ENCODE measurements at regions not wholly inside any gene's neighbourhood (a gene's known extent, or its start where the extent isn't known, plus 50 kb on each side); places are given as distances from the start of the nearest gene placed in this dataset.

DNA sequence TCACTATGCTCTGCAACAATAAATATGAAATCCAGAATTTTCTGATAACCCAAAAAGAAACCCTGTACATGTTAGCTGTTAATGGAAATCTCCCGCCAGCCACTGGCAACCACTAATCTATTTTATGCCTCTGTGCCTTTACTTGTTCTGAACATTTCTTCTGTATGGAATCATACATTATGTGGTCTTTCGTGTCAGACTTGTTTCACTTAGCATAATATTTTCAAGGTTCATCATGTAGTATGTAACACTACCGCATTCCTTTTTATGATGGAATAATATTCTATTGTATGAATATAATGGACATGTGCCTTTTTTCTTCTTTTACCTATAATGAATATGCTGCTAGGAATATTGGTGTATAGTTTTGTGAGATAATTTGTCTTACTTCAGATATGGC lies 1123.3 kb downstream of the EFNB2 start:
- no peaks in the 10 kb centered on the region for H3K36me3 ChIP-seq (ENCODE audit: control insufficient read depth in 3 of 3, insufficient read depth in 2 of 3, low read depth in 1 of 3, low read length in 3 of 3)
- H3K4me3 ChIP-seq (ENCODE audit: low read depth in 1 of 3, low read length in 3 of 3): no peak overlapping the region
- DNase-seq (no peak), FAIRE-seq (no peak)
- H3K27ac ChIP-seq (ENCODE audit: low read depth in 1 of 3, low read length in 2 of 3): no peak overlapping the region
- no peaks in the 10 kb centered on the region for H3K27me3 ChIP-seq (ENCODE audit: control insufficient read depth in 3 of 3, insufficient read depth in 3 of 3, low read length in 3 of 3)
- no peaks in the 10 kb centered on the region for H3K4me1 ChIP-seq (ENCODE audit: control insufficient read depth in 3 of 3, insufficient read depth in 2 of 3, low read depth in 1 of 3, low read length in 2 of 3)
- no peaks in the 10 kb centered on the region for H3K9me3 ChIP-seq (ENCODE audit: control insufficient read depth in 2 of 2, insufficient read depth in 1 of 2, low read depth in 1 of 2, low read length in 1 of 2)
- WGBS, 3 donors: 90 to 94% (median 94%) methylated on average over 3 of the region's 3 CpGs

DNA sequence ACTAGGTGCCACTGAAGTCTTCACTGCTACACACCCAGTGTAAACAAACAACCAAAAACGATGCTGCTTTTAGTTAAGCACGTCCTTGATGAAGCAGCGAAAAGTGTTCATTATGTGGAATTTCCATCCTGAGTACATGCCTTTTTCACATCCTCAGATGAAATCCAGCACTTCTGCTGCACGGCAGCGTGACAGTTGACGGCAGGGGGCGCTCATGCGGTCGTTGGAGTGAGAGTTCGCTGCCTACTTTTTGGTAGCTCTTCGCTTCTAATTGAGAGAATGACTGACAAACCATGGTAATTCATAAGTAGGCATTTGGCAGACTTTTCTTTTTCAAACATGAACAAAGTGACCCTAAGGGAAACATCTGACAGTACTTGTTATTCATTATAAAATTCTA lies 1124.9 kb downstream of the EFNB2 start:
- H3K9me3 ChIP-seq (ENCODE audit: control insufficient read depth in 2 of 2, insufficient read depth in 1 of 2, low read depth in 1 of 2, low read length in 1 of 2): no peaks in the 10 kb centered on the region
- no peak for FAIRE-seq
- peak; percentile 52 to 59 for DNase-seq
- no peak overlapping the region for H3K4me3 ChIP-seq (ENCODE audit: low read depth in 1 of 3, low read length in 3 of 3)
- no peaks in the 10 kb centered on the region for H3K36me3 ChIP-seq (ENCODE audit: control insufficient read depth in 3 of 3, insufficient read depth in 2 of 3, low read depth in 1 of 3, low read length in 3 of 3)
- no peak overlapping the region for H3K27ac ChIP-seq (ENCODE audit: low read depth in 1 of 3, low read length in 2 of 3)
- WGBS, 3 donors: 23 to 40% (median 40%) methylated on average over 11 of the region's 11 CpGs
- H3K4me1 ChIP-seq (ENCODE audit: control insufficient read depth in 3 of 3, insufficient read depth in 2 of 3, low read depth in 1 of 3, low read length in 2 of 3): no peaks in the 10 kb centered on the region
- no peaks in the 10 kb centered on the region for H3K27me3 ChIP-seq (ENCODE audit: control insufficient read depth in 3 of 3, insufficient read depth in 3 of 3, low read length in 3 of 3)

DNA sequence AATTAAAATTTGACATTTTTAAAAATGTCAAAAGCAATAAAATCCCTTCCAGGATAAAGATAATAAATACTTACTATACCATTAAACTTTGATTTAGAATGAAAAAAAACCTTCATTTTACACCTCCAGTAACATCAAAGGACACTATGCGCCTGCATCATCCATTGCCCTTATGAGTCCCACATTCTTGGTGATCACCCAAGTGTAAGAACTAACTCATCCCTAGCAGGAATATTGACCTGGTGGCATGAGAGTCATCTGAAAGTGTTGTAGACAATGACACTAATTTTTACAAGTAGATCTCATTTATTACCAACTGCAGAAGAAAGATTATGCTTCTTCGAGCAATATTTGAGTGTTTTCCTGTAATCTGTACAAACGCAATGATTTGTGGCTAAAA lies 1128.9 kb downstream of the EFNB2 start:
- Histone ChIP-seq H3K4me1 (ENCODE audit: control insufficient read depth in 3 of 3, insufficient read depth in 2 of 3, low read depth in 1 of 3, low read length in 2 of 3) (no peaks in the 10 kb centered on the region), H3K4me3 (ENCODE audit: low read depth in 1 of 3, low read length in 3 of 3) (no peak overlapping the region), H3K27me3 (ENCODE audit: control insufficient read depth in 3 of 3, insufficient read depth in 3 of 3, low read length in 3 of 3) (no peaks in the 10 kb centered on the region), H3K27ac (ENCODE audit: low read depth in 1 of 3, low read length in 2 of 3) (no peak overlapping the region), H3K36me3 (ENCODE audit: control insufficient read depth in 3 of 3, insufficient read depth in 2 of 3, low read depth in 1 of 3, low read length in 3 of 3) (no peaks in the 10 kb centered on the region), H3K9me3 (ENCODE audit: control insufficient read depth in 2 of 2, insufficient read depth in 1 of 2, low read depth in 1 of 2, low read length in 1 of 2) (no peaks in the 10 kb centered on the region)
- DNase-seq (no peak), FAIRE-seq (no peak)
- 73 to 87% (median 81%) methylated on average over 3 of the region's 3 CpGs for WGBS, 3 donors

DNA sequence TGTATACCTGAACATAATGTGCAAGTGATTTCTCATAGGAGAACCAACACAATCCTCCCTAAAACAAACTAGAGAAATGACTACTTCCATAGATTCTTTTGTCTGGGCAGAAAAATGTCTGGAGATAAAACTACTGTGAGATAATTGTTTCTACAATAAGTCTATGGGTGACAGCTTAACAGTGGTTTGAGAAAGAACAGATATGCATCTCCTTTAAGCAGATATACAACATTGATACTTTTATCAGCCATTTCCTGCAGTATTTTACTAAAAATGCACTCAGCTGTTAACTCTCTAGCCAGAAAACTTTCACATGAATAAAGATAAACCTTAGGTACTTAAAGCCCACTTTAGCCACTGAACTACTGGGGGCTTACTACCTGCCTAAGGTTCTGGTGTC lies 1132.4 kb downstream of the EFNB2 start:
- Histone ChIP-seq H3K4me3 (ENCODE audit: low read depth in 1 of 3, low read length in 3 of 3) (no peak overlapping the region), H3K36me3 (ENCODE audit: control insufficient read depth in 3 of 3, insufficient read depth in 2 of 3, low read depth in 1 of 3, low read length in 3 of 3) (no peaks in the 10 kb centered on the region), H3K4me1 (ENCODE audit: control insufficient read depth in 3 of 3, insufficient read depth in 2 of 3, low read depth in 1 of 3, low read length in 2 of 3) (no peaks in the 10 kb centered on the region), H3K27me3 (ENCODE audit: control insufficient read depth in 3 of 3, insufficient read depth in 3 of 3, low read length in 3 of 3) (no peaks in the 10 kb centered on the region), H3K27ac (ENCODE audit: low read depth in 1 of 3, low read length in 2 of 3) (no peak overlapping the region), H3K9me3 (ENCODE audit: control insufficient read depth in 2 of 2, insufficient read depth in 1 of 2, low read depth in 1 of 2, low read length in 1 of 2) (no peaks in the 10 kb centered on the region)
- FAIRE-seq: no peak
- DNase-seq: no peak

DNA sequence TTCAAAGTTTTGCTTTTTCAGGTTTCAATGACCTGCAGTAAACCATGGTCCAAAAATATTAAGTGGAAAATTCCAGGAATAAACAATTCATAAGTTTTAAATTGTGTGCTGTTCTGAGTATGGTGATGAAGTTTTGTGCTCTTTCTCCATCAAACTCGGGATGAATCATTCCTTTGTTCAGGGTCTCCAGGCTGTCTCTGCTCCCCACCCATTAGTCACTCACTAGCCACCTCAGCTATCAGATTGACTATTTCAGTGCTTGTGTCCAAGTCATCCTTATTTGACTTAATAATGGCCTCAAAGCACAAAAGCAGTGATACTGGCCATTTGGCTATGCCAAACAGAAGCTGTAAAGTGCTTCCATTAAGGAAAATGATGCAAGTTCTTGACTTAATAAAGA lies 1140.4 kb downstream of the EFNB2 start:
- Histone ChIP-seq H3K4me3 (ENCODE audit: low read depth in 1 of 3, low read length in 3 of 3) (no peak overlapping the region), H3K27ac (ENCODE audit: low read depth in 1 of 3, low read length in 2 of 3) (no peak overlapping the region), H3K27me3 (ENCODE audit: control insufficient read depth in 3 of 3, insufficient read depth in 3 of 3, low read length in 3 of 3) (no peaks in the 10 kb centered on the region), H3K4me1 (ENCODE audit: control insufficient read depth in 3 of 3, insufficient read depth in 2 of 3, low read depth in 1 of 3, low read length in 2 of 3) (no peaks in the 10 kb centered on the region), H3K36me3 (ENCODE audit: control insufficient read depth in 3 of 3, insufficient read depth in 2 of 3, low read depth in 1 of 3, low read length in 3 of 3) (no peaks in the 10 kb centered on the region), H3K9me3 (ENCODE audit: control insufficient read depth in 2 of 2, insufficient read depth in 1 of 2, low read depth in 1 of 2, low read length in 1 of 2) (no peaks in the 10 kb centered on the region)
- DNase-seq (no peak), FAIRE-seq (no peak)
- WGBS, 3 donors: 61 to 80% (median 78%) methylated on average over 1 of the region's 1 CpG

DNA sequence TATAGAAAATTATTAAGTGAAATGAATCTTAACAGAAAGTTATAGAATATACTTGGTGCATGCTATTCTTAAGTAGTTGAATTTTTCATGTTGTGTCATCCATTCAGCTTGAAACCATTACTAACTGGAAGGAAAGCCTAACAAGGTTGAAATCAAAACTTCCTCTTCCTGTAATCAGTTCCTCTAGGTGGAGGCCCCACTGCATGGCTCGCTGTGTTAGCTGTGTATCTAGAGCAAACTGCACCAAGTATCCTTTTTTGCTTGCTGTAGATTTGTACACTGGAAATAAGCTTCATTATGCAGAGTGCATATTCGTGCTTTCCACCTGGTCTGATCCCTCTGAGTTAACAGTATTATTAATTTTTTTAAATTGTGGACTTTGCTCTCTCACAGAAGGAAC lies 1146.1 kb downstream of the EFNB2 start:
- DNase-seq: no peak
- Histone ChIP-seq H3K4me1 (ENCODE audit: control insufficient read depth in 3 of 3, insufficient read depth in 2 of 3, low read depth in 1 of 3, low read length in 2 of 3) (no peaks in the 10 kb centered on the region), H3K36me3 (ENCODE audit: control insufficient read depth in 3 of 3, insufficient read depth in 2 of 3, low read depth in 1 of 3, low read length in 3 of 3) (no peaks in the 10 kb centered on the region), H3K27me3 (ENCODE audit: control insufficient read depth in 3 of 3, insufficient read depth in 3 of 3, low read length in 3 of 3) (no peaks in the 10 kb centered on the region), H3K27ac (ENCODE audit: low read depth in 1 of 3, low read length in 2 of 3) (no peak overlapping the region), H3K4me3 (ENCODE audit: low read depth in 1 of 3, low read length in 3 of 3) (no peak overlapping the region), H3K9me3 (ENCODE audit: control insufficient read depth in 2 of 2, insufficient read depth in 1 of 2, low read depth in 1 of 2, low read length in 1 of 2) (no peaks in the 10 kb centered on the region)
- WGBS, 3 donors: 24 to 59% (median 38%) methylated on average over 2 of the region's 2 CpGs
- FAIRE-seq: no peak

DNA sequence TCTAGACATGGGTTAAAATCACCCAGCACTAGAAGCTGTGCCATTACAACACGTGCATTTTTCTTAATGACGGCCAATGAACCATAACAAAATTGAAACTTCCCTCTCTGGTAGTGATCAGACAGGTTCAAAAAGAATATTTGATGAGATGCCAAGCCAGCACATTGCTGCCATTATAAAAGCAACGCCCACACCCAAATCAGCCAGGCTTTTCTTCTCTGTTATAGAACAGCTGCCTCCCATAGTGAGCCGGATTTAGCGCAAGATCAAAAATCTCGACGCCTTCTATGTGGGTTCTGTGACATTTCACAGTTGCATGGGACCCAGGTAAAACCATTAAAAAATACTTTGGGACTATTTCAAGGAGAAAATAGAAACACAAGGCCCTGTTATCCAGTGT lies 1158.0 kb downstream of the EFNB2 start:
- no peaks in the 10 kb centered on the region for H3K4me1 ChIP-seq (ENCODE audit: control insufficient read depth in 3 of 3, insufficient read depth in 2 of 3, low read depth in 1 of 3, low read length in 2 of 3)
- H3K27ac ChIP-seq (ENCODE audit: low read depth in 1 of 3, low read length in 2 of 3): no peak overlapping the region
- no peaks in the 10 kb centered on the region for H3K9me3 ChIP-seq (ENCODE audit: control insufficient read depth in 2 of 2, insufficient read depth in 1 of 2, low read depth in 1 of 2, low read length in 1 of 2)

DNA sequence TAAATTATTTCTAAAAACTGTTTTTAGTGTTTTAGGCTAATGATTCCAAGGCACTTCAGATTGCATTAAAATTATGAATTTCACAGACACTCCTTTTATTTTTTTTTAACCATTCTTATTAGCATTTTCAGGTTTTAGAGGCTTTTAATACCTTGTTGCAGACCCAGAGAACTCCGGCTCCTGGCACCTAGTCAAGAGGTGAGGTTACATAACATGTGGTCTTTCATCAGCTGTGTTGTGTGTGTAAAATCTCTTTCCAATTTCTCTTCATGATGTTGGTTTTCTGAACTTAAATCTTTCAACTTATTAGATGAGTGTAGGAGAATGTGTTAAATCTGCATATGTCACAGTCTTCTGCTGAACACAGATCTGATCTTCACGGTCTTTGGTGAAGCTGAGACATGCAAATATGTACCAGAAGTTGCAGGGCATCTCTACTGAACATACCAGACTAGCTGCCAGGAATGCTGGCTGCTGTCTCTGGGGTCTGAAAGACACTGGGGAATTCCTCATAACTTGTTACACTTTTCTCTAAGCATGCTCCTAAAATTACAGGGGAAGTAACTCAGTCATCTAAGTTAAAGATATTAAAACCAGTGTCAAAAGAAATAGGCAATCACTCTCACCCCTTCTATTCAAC lies 1165.3 kb downstream of the EFNB2 start:
- H3K36me3 ChIP-seq (ENCODE audit: control insufficient read depth in 3 of 3, insufficient read depth in 2 of 3, low read depth in 1 of 3, low read length in 3 of 3): no peaks in the 10 kb centered on the region
- WGBS, 3 donors: 61 to 68% (median 63%) methylated on average over 2 of the region's 2 CpGs

More for the DNA sequence above, 1158.0 kb downstream of the EFNB2 start:
- Histone ChIP-seq H3K4me3 (ENCODE audit: low read depth in 1 of 3, low read length in 3 of 3) (no peak overlapping the region), H3K27me3 (ENCODE audit: control insufficient read depth in 3 of 3, insufficient read depth in 3 of 3, low read length in 3 of 3) (no peaks in the 10 kb centered on the region), H3K36me3 (ENCODE audit: control insufficient read depth in 3 of 3, insufficient read depth in 2 of 3, low read depth in 1 of 3, low read length in 3 of 3) (no peaks in the 10 kb centered on the region)
- WGBS, 3 donors: 81 to 89% (median 82%) methylated on average over 7 of the region's 7 CpGs
- DNase-seq (no peak), FAIRE-seq (no peak)

DNA sequence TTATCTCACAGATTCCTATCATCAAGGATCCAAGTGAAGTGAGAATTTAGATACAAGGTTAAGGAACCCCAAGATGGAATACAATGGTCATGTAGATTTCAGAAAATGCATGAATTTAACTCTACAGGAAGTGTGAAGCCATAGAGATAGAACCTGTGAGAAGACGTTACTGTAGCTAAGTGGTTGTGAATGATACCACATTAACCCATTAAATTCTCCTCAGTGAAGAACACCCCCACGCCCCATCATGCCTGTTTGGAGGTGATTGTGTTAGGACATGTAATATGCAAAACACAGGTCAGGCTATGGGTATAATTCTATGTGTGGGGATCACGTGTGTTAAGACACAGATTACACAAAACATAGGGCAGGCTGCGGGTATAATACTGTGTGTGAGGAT lies 1166.7 kb downstream of the EFNB2 start:
- no peaks in the 10 kb centered on the region for H3K4me1 ChIP-seq (ENCODE audit: control insufficient read depth in 3 of 3, insufficient read depth in 2 of 3, low read depth in 1 of 3, low read length in 2 of 3)
- DNase-seq (no peak), FAIRE-seq (no peak)
- H3K27ac ChIP-seq (ENCODE audit: low read depth in 1 of 3, low read length in 2 of 3): no peak overlapping the region
- no peak overlapping the region for H3K4me3 ChIP-seq (ENCODE audit: low read depth in 1 of 3, low read length in 3 of 3)
- H3K9me3 ChIP-seq (ENCODE audit: control insufficient read depth in 2 of 2, insufficient read depth in 1 of 2, low read depth in 1 of 2, low read length in 1 of 2): no peaks in the 10 kb centered on the region
- 77 to 86% (median 79%) methylated on average over 4 of the region's 4 CpGs for WGBS, 3 donors
- no peaks in the 10 kb centered on the region for H3K36me3 ChIP-seq (ENCODE audit: control insufficient read depth in 3 of 3, insufficient read depth in 2 of 3, low read depth in 1 of 3, low read length in 3 of 3)
- no peaks in the 10 kb centered on the region for H3K27me3 ChIP-seq (ENCODE audit: control insufficient read depth in 3 of 3, insufficient read depth in 3 of 3, low read length in 3 of 3)

More for the DNA sequence above, 1165.3 kb downstream of the EFNB2 start:
- Histone ChIP-seq H3K4me3 (ENCODE audit: low read depth in 1 of 3, low read length in 3 of 3) (no peak overlapping the region), H3K27ac (ENCODE audit: low read depth in 1 of 3, low read length in 2 of 3) (no peak overlapping the region), H3K4me1 (ENCODE audit: control insufficient read depth in 3 of 3, insufficient read depth in 2 of 3, low read depth in 1 of 3, low read length in 2 of 3) (no peaks in the 10 kb centered on the region), H3K9me3 (ENCODE audit: control insufficient read depth in 2 of 2, insufficient read depth in 1 of 2, low read depth in 1 of 2, low read length in 1 of 2) (no peaks in the 10 kb centered on the region), H3K27me3 (ENCODE audit: control insufficient read depth in 3 of 3, insufficient read depth in 3 of 3, low read length in 3 of 3) (no peaks in the 10 kb centered on the region)
- DNase-seq (no peak), FAIRE-seq (no peak)
